ENCODE measurements at regions not wholly inside any gene's neighbourhood (a gene's known extent, or its start where the extent isn't known, plus 50 kb on each side); places are given as distances from the start of the nearest gene placed in this dataset.

- no peak for TF ChIP-seq POLR2A (IDR thresholded peaks at IDR 0.05; ENCODE audit: borderline replicate concordance, extremely low read depth, insufficient read depth, insufficient read length)
- no peak for TF ChIP-seq POLR2AphosphoS5 (IDR thresholded peaks at IDR 0.05; ENCODE audit: low read depth, low read length)
- no peak for TF ChIP-seq RAD21 (IDR thresholded peaks at IDR 0.05; ENCODE audit: low read depth)
- TF ChIP-seq, protein P1, sequence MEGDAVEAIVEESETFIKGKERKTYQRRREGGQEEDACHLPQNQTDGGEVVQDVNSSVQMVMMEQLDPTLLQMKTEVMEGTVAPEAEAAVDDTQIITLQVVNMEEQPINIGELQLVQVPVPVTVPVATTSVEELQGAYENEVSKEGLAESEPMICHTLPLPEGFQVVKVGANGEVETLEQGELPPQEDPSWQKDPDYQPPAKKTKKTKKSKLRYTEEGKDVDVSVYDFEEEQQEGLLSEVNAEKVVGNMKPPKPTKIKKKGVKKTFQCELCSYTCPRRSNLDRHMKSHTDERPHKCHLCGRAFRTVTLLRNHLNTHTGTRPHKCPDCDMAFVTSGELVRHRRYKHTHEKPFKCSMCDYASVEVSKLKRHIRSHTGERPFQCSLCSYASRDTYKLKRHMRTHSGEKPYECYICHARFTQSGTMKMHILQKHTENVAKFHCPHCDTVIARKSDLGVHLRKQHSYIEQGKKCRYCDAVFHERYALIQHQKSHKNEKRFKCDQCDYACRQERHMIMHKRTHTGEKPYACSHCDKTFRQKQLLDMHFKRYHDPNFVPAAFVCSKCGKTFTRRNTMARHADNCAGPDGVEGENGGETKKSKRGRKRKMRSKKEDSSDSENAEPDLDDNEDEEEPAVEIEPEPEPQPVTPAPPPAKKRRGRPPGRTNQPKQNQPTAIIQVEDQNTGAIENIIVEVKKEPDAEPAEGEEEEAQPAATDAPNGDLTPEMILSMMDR (IDR thresholded peaks at IDR 0.05 in 2 of 3, conservative IDR thresholded peaks at IDR 0.05 in 1 of 3; ENCODE audit: borderline replicate concordance in 1 of 3, insufficient read depth in 1 of 3, low read depth in 2 of 3, low read length in 2 of 3) = no peak
- no peak for TF ChIP-seq CEBPB (IDR thresholded peaks at IDR 0.05; ENCODE audit: low read depth)
- no peak for TF ChIP-seq EZH2 (IDR thresholded peaks at IDR 0.05)
- no peak for TF ChIP-seq EZH2phosphoT487 (IDR thresholded peaks at IDR 0.05; ENCODE audit: borderline replicate concordance)
Measured at GRCh38 chr10:35995485-35995884, 353.4 kb upstream of the FZD8 start.
